ENCODE measurements at regions not wholly inside any gene's neighbourhood (a gene's known extent, or its start where the extent isn't known, plus 50 kb on each side); places are given as distances from the start of the nearest gene placed in this dataset.

- no peak for DNase-seq (ENCODE audit: low read depth in 2 of 2)
Observed at GRCh38 chr1:214202992-214203391, 78.0 kb upstream of the SMYD2 start.

GRCh38 chr1:214205053-214205452 is 75.9 kb upstream of the SMYD2 start:
- no peak for DNase-seq (ENCODE audit: low read depth in 2 of 2)

GRCh38 chr1:214208460-214208859 is 72.5 kb upstream of the SMYD2 start:
- DNase-seq (ENCODE audit: low read depth in 2 of 2) = peak; percentile 2 to 14

- no peak for DNase-seq (ENCODE audit: low read depth in 2 of 2)
Observed at GRCh38 chr1:214209260-214209808, 71.6 kb upstream of the SMYD2 start.

- no peak for DNase-seq (ENCODE audit: low read depth in 2 of 2)
Observed at GRCh38 chr1:214213136-214213535, 67.8 kb upstream of the SMYD2 start.

- DNase-seq (ENCODE audit: low read depth in 2 of 2) = no peak
Observed at GRCh38 chr1:214214851-214215250, 66.1 kb upstream of the SMYD2 start.

GRCh38 chr1:214215583-214215982 is 65.4 kb upstream of the SMYD2 start:
- DNase-seq (ENCODE audit: low read depth in 2 of 2) = peak in 1 of 2 donors; percentile 8

- DNase-seq (ENCODE audit: low read depth in 2 of 2) = no peak
Observed at GRCh38 chr1:214216021-214216420, 64.9 kb upstream of the SMYD2 start.

GRCh38 chr1:214216779-214217178 is 64.2 kb upstream of the SMYD2 start:
- DNase-seq (ENCODE audit: low read depth in 2 of 2) = no peak

- DNase-seq (ENCODE audit: low read depth in 2 of 2) = no peak
Observed at GRCh38 chr1:214219902-214220301, 61.1 kb upstream of the SMYD2 start.

- no peak for DNase-seq (ENCODE audit: low read depth in 2 of 2)
Observed at GRCh38 chr1:214220891-214221290, 60.1 kb upstream of the SMYD2 start.

- peak in 1 of 2 donors; percentile 36 for DNase-seq (ENCODE audit: low read depth in 2 of 2)
Observed at GRCh38 chr1:214224611-214225354, 56.2 kb upstream of the SMYD2 start.

- DNase-seq (ENCODE audit: low read depth in 2 of 2) = no peak
Observed at GRCh38 chr1:214228976-214229375, 52.0 kb upstream of the SMYD2 start.

GRCh38 chr1:214229736-214230135 is 51.2 kb upstream of the SMYD2 start:
- DNase-seq (ENCODE audit: low read depth in 2 of 2) = no peak
